PFSK-1 (cell line): ENCODE measurements at regions not wholly inside any gene's neighbourhood (a gene's known extent, or its start where the extent isn't known, plus 50 kb on each side); places are given as distances from the start of the nearest gene placed in this dataset.

Experiments used
- FOXP2 ChIP-seq: optimal IDR thresholded peaks from 2 replicates; pipeline ENCODE3; 2011; ENCODE audit warnings: borderline replicate concordance, control low read depth, inconsistent platforms; ENCODE audit not compliant: insufficient read depth; ENCODE audit errors: extremely low read length, extremely low read depth
- POLR2AphosphoS5 ChIP-seq: IDR thresholded peaks from 2 replicates; pipeline ENCODE4 v1.6.1; 2012; ENCODE audit warnings: low read depth, mild to moderate bottlenecking, control low read depth, low read length, moderate library complexity
- SIN3A ChIP-seq: IDR thresholded peaks from 2 replicates; pipeline ENCODE4 v1.6.1; 2012; ENCODE audit warnings: mild to moderate bottlenecking, low read length, moderate library complexity, borderline replicate concordance; ENCODE audit not compliant: insufficient read depth
- TAF1 ChIP-seq: IDR thresholded peaks from 2 replicates; pipeline ENCODE4 v1.6.1; 2012; ENCODE audit warnings: low read length, control low read depth, borderline replicate concordance; ENCODE audit not compliant: insufficient read depth
- TF ChIP-seq, protein P1 (sequence below), 2 experiments: IDR thresholded peaks; 2 replicates each; pipeline versions ENCODE4 v1.6.1 to v1.8.0; 2011 to 2012; ENCODE audit warnings: low read depth in 2 of 2, low read length in 2 of 2, control low read depth in 1 of 2, inconsistent platforms in 1 of 2, mild to moderate bottlenecking in 1 of 2, moderate library complexity in 1 of 2; ENCODE audit not compliant: insufficient read depth in 1 of 2

DNA sequence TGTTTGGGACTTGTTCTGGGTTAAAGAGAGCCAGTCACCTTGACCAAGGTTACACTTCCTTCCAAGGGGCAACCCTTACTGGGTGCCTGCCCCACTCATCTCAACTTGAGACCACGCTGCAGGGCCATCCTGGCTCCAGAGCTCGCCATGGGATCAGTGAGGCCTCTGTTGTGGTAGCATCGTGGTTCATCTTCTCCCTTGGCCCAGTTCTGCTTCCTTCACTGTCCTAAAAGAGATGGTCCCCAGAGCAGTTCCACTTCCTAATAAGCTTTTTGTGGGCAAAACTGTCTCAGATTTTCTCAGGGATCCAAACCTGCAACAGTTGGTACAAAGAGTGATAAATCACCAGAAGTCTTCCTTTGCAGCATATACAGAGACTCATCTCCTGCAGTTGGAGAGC lies 165.9 kb upstream of the TMEM260 start:
- no peak for TF ChIP-seq TAF1
- TF ChIP-seq, protein P1, sequence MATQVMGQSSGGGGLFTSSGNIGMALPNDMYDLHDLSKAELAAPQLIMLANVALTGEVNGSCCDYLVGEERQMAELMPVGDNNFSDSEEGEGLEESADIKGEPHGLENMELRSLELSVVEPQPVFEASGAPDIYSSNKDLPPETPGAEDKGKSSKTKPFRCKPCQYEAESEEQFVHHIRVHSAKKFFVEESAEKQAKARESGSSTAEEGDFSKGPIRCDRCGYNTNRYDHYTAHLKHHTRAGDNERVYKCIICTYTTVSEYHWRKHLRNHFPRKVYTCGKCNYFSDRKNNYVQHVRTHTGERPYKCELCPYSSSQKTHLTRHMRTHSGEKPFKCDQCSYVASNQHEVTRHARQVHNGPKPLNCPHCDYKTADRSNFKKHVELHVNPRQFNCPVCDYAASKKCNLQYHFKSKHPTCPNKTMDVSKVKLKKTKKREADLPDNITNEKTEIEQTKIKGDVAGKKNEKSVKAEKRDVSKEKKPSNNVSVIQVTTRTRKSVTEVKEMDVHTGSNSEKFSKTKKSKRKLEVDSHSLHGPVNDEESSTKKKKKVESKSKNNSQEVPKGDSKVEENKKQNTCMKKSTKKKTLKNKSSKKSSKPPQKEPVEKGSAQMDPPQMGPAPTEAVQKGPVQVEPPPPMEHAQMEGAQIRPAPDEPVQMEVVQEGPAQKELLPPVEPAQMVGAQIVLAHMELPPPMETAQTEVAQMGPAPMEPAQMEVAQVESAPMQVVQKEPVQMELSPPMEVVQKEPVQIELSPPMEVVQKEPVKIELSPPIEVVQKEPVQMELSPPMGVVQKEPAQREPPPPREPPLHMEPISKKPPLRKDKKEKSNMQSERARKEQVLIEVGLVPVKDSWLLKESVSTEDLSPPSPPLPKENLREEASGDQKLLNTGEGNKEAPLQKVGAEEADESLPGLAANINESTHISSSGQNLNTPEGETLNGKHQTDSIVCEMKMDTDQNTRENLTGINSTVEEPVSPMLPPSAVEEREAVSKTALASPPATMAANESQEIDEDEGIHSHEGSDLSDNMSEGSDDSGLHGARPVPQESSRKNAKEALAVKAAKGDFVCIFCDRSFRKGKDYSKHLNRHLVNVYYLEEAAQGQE (IDR thresholded peaks at IDR 0.05; ENCODE audit: insufficient read depth in 1 of 2, low read depth in 2 of 2, low read length in 2 of 2) = no peak
- no peak for TF ChIP-seq SIN3A
- no peak for TF ChIP-seq POLR2AphosphoS5
- TF ChIP-seq FOXP2 = no peak

DNA sequence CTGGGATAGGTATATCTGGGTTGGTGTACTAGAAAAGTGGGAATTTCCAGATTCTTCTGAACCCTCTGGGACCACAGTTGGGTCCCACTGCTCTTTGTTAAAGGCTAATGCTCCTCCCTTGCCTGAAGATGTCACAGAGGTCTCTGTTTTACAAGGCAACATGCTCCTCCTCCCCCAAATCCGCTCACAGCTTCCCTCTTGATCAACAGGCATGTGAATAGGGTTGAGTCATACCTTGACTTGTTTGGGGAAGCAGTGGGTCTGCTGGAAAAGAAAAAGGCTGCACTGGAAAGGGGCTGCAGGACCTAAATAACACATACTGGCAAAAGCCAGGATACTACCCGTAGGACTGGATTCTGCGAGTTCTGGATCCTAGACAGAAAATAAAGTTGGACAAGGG lies 165.4 kb upstream of the TMEM260 start:
- TF ChIP-seq SIN3A (no peak), TAF1 (no peak), POLR2AphosphoS5 (no peak), FOXP2 (no peak)
- TF ChIP-seq, protein P1 (IDR thresholded peaks at IDR 0.05; ENCODE audit: insufficient read depth in 1 of 2, low read depth in 2 of 2, low read length in 2 of 2) = no peak

DNA sequence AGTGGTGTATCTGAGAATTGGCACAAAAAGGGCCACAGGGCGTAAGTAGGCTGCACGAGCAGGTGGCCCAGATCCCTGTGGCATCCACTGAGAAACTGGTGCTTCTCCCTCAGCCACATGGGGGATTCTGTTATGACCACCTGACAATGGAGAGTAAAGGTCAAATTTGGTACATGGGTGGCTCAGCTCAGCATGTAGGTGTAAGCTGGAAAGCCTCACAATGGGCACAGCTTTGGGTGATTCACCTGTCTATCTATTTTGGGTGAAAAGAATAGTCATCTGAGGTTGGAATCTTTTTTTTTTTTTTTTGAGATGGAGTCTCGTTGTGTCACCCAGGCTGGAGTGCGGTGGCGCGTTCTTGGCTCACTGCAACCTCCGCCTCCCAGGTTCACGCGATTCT lies 163.4 kb upstream of the TMEM260 start:
- no peak for TF ChIP-seq TAF1
- TF ChIP-seq, protein P1 (IDR thresholded peaks at IDR 0.05; ENCODE audit: insufficient read depth in 1 of 2, low read depth in 2 of 2, low read length in 2 of 2) = no peak
- TF ChIP-seq POLR2AphosphoS5 = no peak
- TF ChIP-seq SIN3A = no peak
- TF ChIP-seq FOXP2 = no peak

DNA sequence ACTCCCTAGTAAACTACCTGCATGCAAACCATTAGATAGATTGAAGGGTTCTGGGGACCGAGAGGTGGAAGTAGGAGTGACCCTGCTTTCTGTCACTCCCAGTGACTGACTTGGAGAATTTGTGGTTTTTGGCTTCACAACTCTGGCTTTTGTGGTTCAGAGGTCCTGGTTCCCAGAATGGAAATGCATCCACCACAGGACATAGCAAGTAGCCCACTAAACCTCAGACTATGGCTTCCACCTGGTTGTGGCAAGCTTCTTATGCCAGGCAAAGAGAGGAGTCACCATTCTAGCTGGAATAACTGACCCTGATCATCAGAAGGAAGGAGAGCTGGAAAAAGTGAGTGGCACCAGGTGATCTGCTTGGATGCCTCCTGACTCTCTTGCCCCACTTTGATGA lies 162.4 kb upstream of the TMEM260 start:
- TF ChIP-seq FOXP2 (no peak), TAF1 (no peak), SIN3A (no peak)
- TF ChIP-seq, protein P1 (IDR thresholded peaks at IDR 0.05; ENCODE audit: insufficient read depth in 1 of 2, low read depth in 2 of 2, low read length in 2 of 2) = no peak

DNA sequence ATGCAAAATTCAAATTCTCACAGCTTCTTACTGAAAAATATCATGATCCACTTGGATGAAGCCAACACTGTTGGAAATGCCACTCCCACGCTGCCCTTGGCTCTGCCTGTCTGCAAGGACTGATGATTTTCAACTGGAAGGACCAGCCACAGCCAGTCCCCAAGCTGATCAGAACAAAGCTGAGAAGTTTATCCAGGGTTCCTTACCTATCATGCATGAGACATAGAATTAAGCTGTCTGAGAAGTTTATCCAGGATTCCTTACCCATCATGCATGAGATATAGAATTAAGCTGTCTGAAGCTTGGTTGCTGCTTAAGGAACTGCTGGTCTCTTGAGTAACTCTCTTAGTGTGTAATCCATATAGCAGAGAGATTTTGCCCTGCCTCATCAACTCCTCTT lies 159.8 kb upstream of the TMEM260 start:
- TF ChIP-seq POLR2AphosphoS5 (no peak), FOXP2 (no peak), SIN3A (no peak), TAF1 (no peak)
- TF ChIP-seq, protein P1 (IDR thresholded peaks at IDR 0.05; ENCODE audit: insufficient read depth in 1 of 2, low read depth in 2 of 2, low read length in 2 of 2) = no peak
